GM21576 (cell line): ENCODE measurements at regions not wholly inside any gene's neighbourhood (a gene's known extent, or its start where the extent isn't known, plus 50 kb on each side); places are given as distances from the start of the nearest gene placed in this dataset.

Experiments
- ATAC-seq: cut with Tn5 transposase; IDR thresholded peaks from one replicate; pipeline ENCODE4 v1.9.1; 2021; ENCODE audit warnings: mild to moderate bottlenecking, moderate library complexity; ENCODE audit not compliant: unreplicated experiment

- ATAC-seq = no peak
Measured at GRCh38 chr22:49449811-49450446, 377.7 kb downstream of the BRD1 start.

- ATAC-seq = no peak
Measured at GRCh38 chr22:49449377-49449776, 378.3 kb downstream of the BRD1 start.

GRCh38 chr22:49448526-49448925, 379.1 kb downstream of the BRD1 start:
- ATAC-seq = no peak

- no peak for ATAC-seq
Measured at GRCh38 chr22:49447837-49448236, 379.8 kb downstream of the BRD1 start.

DNA sequence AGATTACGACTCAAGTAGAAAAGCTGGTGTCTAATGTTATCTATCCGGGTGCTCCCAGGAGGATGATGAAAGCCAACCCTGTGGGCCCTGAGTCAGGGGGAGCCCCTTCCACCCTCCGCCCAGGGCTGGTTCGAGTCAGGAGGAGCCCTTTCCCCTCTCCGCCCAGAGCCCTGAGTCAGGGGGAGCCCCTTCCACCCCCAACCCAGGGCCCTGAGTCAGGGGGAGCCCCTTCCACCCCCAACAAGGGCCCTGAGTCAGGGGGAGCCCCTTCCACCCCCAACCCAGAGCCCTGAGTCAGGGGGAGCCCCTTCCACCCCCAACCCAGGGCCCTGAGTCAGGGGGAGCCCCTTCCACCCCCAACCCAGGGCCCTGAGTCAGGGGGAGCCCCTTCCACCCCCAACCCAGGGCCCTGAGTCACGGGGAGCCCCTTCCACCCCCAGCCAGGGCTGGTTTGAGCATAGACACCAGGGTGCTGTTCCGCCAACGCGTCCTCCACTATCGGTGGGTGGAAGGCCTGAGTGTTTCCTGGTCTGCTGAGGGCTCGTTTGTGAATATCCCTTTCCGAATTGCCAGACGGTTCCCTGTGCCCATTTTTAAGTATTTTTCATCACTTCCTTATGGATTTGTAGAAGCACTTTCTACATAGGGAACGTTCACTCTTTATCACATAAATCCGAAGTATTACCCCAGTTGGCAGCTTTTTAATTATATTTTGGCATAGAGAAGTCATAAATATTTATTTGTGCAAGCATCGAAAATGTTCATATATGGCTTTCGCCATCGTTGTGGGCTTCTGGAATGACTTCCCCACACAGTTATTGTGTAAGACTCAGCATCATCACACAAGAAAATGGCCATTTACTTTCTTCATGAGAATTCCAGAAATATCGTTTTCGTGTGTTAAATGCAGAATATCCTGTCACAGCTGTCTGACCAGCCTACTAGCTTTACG, 380.6 kb downstream of the BRD1 start:
- ATAC-seq = no peak

DNA sequence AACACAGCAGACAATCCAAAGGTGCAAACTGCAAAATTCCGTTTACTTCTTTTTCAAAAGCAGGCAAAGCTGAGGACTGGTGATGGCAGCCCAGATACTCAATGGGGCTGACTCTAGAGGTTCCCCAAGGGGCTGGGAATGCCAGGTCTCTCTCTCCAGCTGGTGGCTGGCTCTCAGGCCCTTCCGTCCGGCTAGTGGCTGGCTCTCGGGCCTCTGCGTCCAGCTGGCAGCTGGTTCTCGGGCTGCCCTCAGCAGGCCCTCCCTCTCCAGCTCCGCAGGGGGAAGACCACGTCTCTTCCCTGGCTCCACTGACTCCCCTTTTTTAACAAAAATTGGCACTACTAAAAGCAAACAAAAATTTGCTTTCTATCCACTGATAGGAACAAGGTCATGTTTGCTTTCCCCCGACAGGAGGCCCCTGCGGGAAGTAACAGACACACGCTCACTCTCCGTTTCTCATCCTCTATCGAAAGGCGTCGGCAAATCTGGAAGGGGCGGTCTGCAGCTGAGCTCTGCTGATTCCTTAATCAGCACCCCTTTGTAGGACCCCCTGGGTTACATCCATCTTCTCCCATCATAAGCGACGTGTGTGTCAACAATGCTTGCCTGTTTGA, 381.4 kb downstream of the BRD1 start:
- no peak for ATAC-seq

GRCh38 chr22:49444781-49445180, 382.9 kb downstream of the BRD1 start:
- ATAC-seq = no peak

DNA sequence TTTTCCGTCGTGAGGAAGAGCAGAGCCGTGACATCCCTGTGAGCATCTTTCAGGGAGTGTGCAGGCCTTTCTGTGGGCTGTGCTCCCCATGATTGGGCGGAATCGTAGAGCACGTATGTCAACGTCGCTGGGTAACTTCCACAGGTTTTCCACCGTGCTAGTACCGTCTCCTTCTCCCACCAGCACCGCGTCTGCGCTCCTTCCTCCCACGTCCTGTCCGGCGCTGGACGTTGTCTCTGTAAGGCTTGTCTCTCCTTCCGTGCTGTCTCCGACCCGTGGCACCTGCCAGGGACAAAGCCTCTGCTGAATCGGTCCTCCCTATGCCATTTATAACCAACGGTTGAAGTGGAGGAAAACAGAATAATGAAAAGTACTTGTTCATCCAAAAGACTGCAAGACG, 386.7 kb downstream of the BRD1 start:
- no peak for ATAC-seq

DNA sequence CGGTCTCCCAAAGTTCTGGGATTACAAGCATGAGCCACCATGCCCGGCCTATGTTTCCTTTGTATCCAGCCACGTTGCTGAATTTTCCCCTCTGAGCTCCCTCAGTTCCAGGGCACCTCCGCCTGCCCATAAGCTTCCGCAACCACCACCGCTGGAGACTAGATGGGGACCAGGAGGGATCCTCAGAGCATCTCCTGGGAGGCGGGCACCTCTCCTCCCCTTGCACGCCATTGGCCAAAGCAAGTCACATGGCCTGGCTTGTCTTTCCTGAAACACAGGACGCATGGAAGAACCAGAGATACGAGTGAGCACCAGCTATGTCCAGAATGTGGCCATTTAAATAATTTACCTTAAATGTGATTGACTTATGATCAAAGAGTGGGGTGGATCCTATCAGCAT, 388.3 kb downstream of the BRD1 start:
- no peak for ATAC-seq

DNA sequence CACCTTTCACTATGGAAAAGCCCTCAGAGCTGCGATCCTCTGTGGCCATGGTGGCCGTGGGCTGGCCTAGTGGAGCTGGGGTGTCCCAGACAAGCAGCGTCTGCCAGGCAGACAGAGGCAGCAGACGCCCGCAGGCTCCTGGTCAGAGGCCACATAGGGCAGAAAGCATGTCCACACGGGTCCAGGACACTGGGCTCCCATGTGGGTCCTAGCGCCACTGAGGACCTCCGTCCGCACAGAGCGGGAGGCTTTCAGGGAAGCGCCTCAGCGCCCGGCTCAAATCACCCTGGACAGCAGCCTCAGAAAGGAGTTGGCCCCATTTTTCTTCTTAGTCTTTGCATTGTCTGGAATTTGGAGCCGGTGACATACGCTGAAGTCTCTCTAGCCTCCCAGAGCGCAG, 389.7 kb downstream of the BRD1 start:
- ATAC-seq = no peak

DNA sequence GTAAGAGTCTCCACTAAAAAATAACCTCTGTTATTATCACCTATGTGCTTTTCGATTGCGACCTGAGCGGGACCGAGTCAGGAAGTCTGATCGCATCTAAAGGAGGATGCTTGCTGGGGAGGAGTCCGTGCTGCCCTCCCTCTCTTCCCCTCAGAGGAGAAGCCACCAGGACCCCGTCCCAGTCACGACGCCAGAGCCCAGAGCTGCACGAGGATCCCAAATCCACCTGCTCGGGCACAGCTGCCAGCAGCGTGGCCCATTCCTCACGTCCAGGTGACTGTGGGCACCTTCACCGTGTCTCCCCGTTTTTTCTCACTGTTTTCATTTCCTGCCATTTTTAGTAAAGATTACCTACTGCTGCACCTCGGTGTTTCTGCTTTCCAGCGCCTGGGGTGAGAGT, 390.3 kb downstream of the BRD1 start:
- no peak for ATAC-seq

DNA sequence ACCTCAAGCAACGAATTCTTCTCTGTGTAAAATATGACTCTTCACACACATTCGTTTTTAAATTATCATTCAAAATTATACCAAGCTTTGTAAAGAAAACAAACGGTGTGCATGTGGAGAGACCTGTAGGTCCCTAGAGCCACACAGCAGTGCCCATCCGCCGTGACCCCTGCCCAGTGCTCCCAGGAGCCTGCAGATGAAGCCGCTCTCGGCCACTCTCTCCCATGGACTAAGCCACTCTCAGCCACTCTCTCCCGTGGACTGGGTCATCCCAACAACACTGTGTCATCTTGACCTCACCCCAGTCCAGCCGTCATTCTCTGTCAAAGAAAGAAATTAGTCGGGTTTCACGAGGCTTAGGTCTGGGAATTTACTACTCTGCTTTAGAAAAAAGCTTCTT, 391.6 kb downstream of the BRD1 start:
- no peak for ATAC-seq

GRCh38 chr22:49435596-49435995, 392.1 kb downstream of the BRD1 start:
- ATAC-seq = no peak

DNA sequence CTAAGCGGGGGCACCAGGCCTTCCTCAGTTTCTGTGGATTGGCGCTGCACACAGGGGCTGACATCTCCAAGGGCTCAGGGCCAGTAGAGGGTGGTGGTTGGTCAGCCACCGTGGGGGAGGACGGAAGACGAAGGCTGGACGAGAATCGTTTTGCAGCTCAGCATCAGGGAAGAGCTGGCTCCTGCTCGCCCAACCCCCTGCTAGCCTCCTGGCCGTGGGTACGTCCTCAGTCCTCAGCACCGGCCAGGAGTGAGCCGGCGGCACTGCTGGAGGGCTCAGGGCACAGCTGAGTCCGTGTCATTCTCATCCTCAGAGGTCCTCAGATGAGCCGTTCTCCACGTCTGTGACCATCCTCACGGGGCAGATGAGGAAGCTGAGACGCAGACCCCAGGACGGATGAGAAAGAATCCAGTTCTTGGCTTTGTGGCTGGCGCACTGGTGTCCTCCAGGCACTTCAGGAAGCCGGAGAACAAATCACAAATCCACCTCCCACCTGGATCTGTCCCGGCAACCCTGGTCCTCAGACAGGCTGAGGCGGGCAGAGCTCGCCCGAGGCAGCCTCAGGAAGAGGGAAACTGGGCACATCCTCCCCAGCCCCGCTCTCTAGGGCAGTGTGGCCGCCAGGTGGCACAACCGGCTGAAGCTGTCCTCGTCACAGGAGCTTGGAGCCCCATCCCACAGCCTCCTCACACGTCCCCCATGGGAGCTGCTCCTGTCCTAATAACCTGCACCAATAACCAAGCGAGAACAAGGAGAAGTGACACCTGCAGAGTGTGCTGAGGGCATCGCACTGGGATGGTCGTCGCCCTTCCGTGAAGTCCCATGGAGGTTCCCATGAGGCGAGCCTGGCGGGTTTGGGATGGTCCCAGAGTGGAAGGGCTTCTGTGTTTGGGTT, 393.7 kb downstream of the BRD1 start:
- ATAC-seq = no peak

DNA sequence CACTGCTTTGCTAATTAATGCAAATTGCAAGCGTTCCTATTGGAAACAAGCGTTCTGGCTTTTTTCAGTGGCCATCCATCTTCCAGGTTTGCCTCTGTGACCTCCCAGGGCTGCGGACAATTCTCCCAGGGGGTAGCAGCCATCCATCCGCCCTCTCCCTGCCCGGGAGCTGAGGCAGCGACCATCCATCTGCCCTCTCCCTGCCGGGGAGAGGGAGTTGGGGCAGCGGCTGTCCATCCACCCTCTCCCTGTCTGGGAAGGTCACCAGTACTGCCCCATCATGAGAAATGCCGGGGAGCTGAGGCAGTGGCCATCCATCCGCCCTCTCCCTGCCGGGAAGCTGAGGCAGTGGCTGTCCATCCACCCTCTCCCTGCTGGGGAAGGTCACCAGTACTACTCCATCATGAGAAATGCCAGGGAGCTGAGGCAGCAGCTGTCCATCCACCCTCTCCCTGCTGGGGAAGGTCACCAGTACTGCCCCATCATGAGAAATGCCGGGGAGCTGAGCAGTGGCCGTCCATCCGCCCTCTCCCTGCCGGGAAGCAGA, 394.7 kb downstream of the BRD1 start:
- ATAC-seq = no peak

GRCh38 chr22:49432211-49432896, 395.3 kb downstream of the BRD1 start:
- no peak for ATAC-seq

DNA sequence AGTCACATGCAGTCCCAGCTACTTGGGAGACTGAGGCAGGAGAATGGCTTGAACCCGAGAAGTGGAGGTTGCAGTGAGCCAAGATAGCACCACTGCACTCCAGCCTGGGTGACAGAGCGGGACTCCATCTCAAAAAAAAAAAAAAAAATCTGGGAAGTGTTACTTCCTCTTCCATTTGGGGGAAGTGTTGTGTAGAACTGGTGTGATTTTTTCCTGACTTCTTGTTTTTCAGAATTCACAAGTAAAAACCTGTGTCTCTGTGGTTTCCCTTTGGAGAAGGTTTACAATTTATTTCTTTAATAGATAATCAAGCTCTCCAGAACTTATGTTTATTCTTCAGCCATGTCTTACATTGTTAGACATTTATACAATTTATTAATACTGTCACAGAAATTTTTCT, 396.1 kb downstream of the BRD1 start:
- ATAC-seq = no peak

GRCh38 chr22:49429066-49429465, 398.6 kb downstream of the BRD1 start:
- ATAC-seq = no peak

- ATAC-seq = no peak
Measured at GRCh38 chr22:49427941-49428340, 399.7 kb downstream of the BRD1 start.

DNA sequence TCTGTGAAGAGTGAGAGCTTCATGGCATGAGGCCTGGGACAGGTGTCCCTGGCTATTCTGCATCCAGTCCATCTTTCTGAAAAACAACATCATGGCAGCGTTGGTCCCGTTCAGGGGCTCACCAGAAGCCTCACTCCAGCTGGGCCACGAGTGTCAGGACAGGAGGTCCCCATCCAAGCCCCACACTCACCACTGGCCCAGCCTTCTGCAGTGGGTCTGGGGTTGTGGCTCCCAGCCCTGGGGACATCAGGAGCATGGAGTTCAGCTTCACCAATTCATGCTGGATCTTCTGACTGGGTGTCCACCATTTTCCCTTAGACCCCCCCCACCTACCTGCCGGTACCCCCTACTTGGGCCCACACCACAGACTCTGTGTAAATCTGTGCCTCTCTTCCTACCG, 400.3 kb downstream of the BRD1 start:
- no peak for ATAC-seq
